HCT116 (cell line): ENCODE measurements at regions not wholly inside any gene's neighbourhood (a gene's known extent, or its start where the extent isn't known, plus 50 kb on each side); places are given as distances from the start of the nearest gene placed in this dataset.

Experiments used
- ATAC-seq: fragments of 200-7000 bp; cut with Tn5 transposase; 2 replicates; pipeline ENCODE4 v1.9.1; 2020; ENCODE audit warnings: mild to moderate bottlenecking, moderate library complexity
- BruUV-seq: library from RNA; stranded (reverse); fragments of 400-500 nt; replicated peaks from 2 replicates; lab custom pipeline; 2021; lab: Mats Ljungman, UMichigan
- CTCF ChIA-PET: fragments of 300-600 bp; sonication (Branson Sonifier 250); formaldehyde crosslinking; loops from one replicate; lab custom pipeline; 2021; ENCODE audit warnings: antibody characterized with exemption; lab: Charles Lee
- POLR2A ChIA-PET: fragments of 300-600, 350-600 bp; sonication (Branson Sonifier 250); formaldehyde crosslinking; loops from one replicate; lab custom pipeline; 2021; ENCODE audit warnings: antibody characterized with exemption; lab: Charles Lee
- RAD21 ChIA-PET, 2 experiments: fragments of 300-600 bp; sonication (Branson Sonifier 250); formaldehyde crosslinking; loops; one replicate each; lab custom pipeline; 2023; ENCODE audit warnings: low total read pairs in 2 of 2; ENCODE audit not compliant: uncharacterized antibody in 2 of 2, unreplicated experiment in 2 of 2, low non-redundant PET in 1 of 2; lab: Charles Lee
- DNase-seq: peaks from one replicate; pipeline ENCODE4 v3.0.0-alpha.2; 2010; ENCODE audit warnings: low read depth, low spot score
- H2AFZ ChIP-seq: fragments of 200-600 bp; shearing (Covaris generic), sonication (generic); 2 replicates; pipeline ENCODE4 v1.6.1; 2017; ENCODE audit warnings: low read depth, mixed run types, mixed read lengths, antibody characterized with exemption, low read length; ENCODE audit not compliant: poor library complexity, severe bottlenecking
- H3K27ac ChIP-seq: 2 replicates; pipeline ENCODE4 v1.5.1; 2012; ENCODE audit warnings: low read depth, low read length
- H3K27me3 ChIP-seq: fragments of 200-600 bp; sonication (generic); 2 replicates; pipeline ENCODE4 v1.6.1; 2016; ENCODE audit warnings: mixed run types, low read length, mixed read lengths; ENCODE audit not compliant: insufficient read depth
- H3K36me3 ChIP-seq, 2 experiments: fragments of 200-500 bp in 1 of 2; fragments of 200-600 bp in 1 of 2; sonication (Bioruptor generic) in 1 of 2; sonication (generic) in 1 of 2; 2 replicates each; pipeline versions ENCODE4 v1.5.1 to v1.6.1; 2014 to 2016; ENCODE audit warnings: low read length in 2 of 2, inconsistent platforms in 1 of 2, mixed read lengths in 1 of 2, mixed run types in 1 of 2; ENCODE audit not compliant: insufficient read depth in 2 of 2, control insufficient read depth in 1 of 2
- H3K4me1 ChIP-seq, 2 experiments: fragments of 200-600 bp in 1 of 2; sonication (generic) in 1 of 2; 2 replicates each; pipeline versions ENCODE4 v1.5.1 to v1.6.1; 2012 to 2017; ENCODE audit warnings: low read length in 2 of 2, inconsistent platforms in 1 of 2, mild to moderate bottlenecking in 1 of 2, mixed read lengths in 1 of 2, mixed run types in 1 of 2, moderate library complexity in 1 of 2; ENCODE audit not compliant: insufficient read depth in 2 of 2, control insufficient read depth in 1 of 2
- H3K4me2 ChIP-seq: fragments of 200-600 bp; sonication (generic); 2 replicates; pipeline ENCODE4 v1.6.1; 2017; ENCODE audit warnings: mixed run types, low read length, mixed read lengths
- H3K4me3 ChIP-seq, 2 experiments: fragments of 200-600 bp in 1 of 2; sonication (generic) in 1 of 2; replicated peaks in 1 of 2; 2 replicates each; pipeline ENCODE4 v1.5.1; 2011 to 2016; ENCODE audit warnings: low read length in 2 of 2, control low read depth in 1 of 2, low read depth in 1 of 2, mild to moderate bottlenecking in 1 of 2, mixed read lengths in 1 of 2, mixed run types in 1 of 2
- H3K79me2 ChIP-seq: fragments of 200-600 bp; sonication (generic); 2 replicates; pipeline ENCODE4 v1.6.1; 2017; ENCODE audit warnings: mild to moderate bottlenecking, mixed run types, low read length, moderate library complexity, mixed read lengths; ENCODE audit not compliant: insufficient read depth
- H3K9ac ChIP-seq: fragments of 200-600 bp; sonication (generic); 2 replicates; pipeline ENCODE4 v1.6.1; 2016; ENCODE audit warnings: low read length, mixed read lengths
- H3K9me2 ChIP-seq: fragments of 200-600 bp; sonication (generic), shearing (Covaris generic); 2 replicates; pipeline ENCODE4 v1.6.1; 2017; ENCODE audit warnings: mixed run types, mild to moderate bottlenecking, moderate library complexity; ENCODE audit not compliant: insufficient read depth
- H3K9me3 ChIP-seq, 2 experiments: fragments of 200-500 bp in 1 of 2; fragments of 200-600 bp in 1 of 2; sonication (Bioruptor generic) in 1 of 2; sonication (generic) in 1 of 2; 2 replicates each; pipeline ENCODE4 v1.6.1; 2014 to 2017; ENCODE audit warnings: low read length in 2 of 2, mixed read lengths in 2 of 2, inconsistent platforms in 1 of 2, low read depth in 1 of 2, mild to moderate bottlenecking in 1 of 2, mixed run types in 1 of 2, moderate library complexity in 1 of 2; ENCODE audit not compliant: control insufficient read depth in 1 of 2, insufficient read depth in 1 of 2
- H4K20me1 ChIP-seq: fragments of 200-600 bp; sonication (generic), shearing (Covaris generic); 2 replicates; pipeline ENCODE4 v1.6.1; 2017; ENCODE audit warnings: mixed run types, mild to moderate bottlenecking, moderate library complexity; ENCODE audit not compliant: insufficient read depth
- CEBPB ChIP-seq: IDR thresholded peaks from 2 replicates; pipeline ENCODE4 v1.6.1; 2012; ENCODE audit warnings: low read depth
- EGR1 ChIP-seq: IDR thresholded peaks from 2 replicates; pipeline ENCODE4 v1.6.1; 2012; ENCODE audit warnings: low read depth
- JUND ChIP-seq: IDR thresholded peaks from 2 replicates; pipeline ENCODE4 v1.6.1; 2012
- MAX ChIP-seq: IDR thresholded peaks from 2 replicates; pipeline ENCODE4 v1.6.1; 2012
- REST ChIP-seq: IDR thresholded peaks from 2 replicates; pipeline ENCODE4 v1.6.1; 2012; ENCODE audit warnings: low read depth
- SIN3A ChIP-seq: IDR thresholded peaks from 2 replicates; pipeline ENCODE4 v1.6.1; 2012; ENCODE audit warnings: low read depth
- SP1 ChIP-seq: IDR thresholded peaks from 2 replicates; pipeline ENCODE4 v1.6.1; 2012; ENCODE audit warnings: low read depth
- SRF ChIP-seq: IDR thresholded peaks from 2 replicates; pipeline ENCODE4 v1.6.1; 2012; ENCODE audit warnings: low read depth
- TCF7L2 ChIP-seq: IDR thresholded peaks from 2 replicates; pipeline ENCODE4 v1.7.0; 2011; ENCODE audit warnings: borderline replicate concordance, inconsistent platforms; ENCODE audit not compliant: insufficient read depth, insufficient read length; ENCODE audit errors: extremely low read depth
- YY1 ChIP-seq: IDR thresholded peaks from 2 replicates; pipeline ENCODE4 v1.6.1; 2011; ENCODE audit warnings: low read length, low read depth, moderate library complexity, mild to moderate bottlenecking; ENCODE audit not compliant: insufficient replicate concordance; ENCODE audit errors: extremely low read depth
- ZFX ChIP-seq: fragments of 450-650 bp; IDR thresholded peaks from 2 replicates; pipeline ENCODE4 v1.6.1; 2017
- intact Hi-C: fragments of 100-400 bp; cut with micrococcal nuclease; formaldehyde crosslinking; loops from 2 replicates; pipeline ENCODE4 v1.10.0; 2022

GRCh38 chr1:14294860-14295536 is 303.5 kb upstream of the KAZN start:
- no peak overlapping the region for H3K9ac ChIP-seq
- POLR2A ChIA-PET, result no interaction called here
- H3K36me3 ChIP-seq, result no peaks in the 10 kb centered on the region
- BruUV-seq, result no TSS peak
- no peak overlapping the region for H2AFZ ChIP-seq
- CTCF ChIA-PET, result no interaction called here
- RAD21 ChIA-PET, result no interaction called here
- no peaks in the 10 kb centered on the region for H4K20me1 ChIP-seq
- H3K4me3 ChIP-seq, result no peak overlapping the region
- TF ChIP-seq EGR1, result no peak
- no peak for TF ChIP-seq SRF
- TF ChIP-seq CEBPB, result no peak
- TF ChIP-seq YY1, result no peak
- TF ChIP-seq MAX, result no peak
- no peak for TF ChIP-seq SP1
- TF ChIP-seq TCF7L2, result no peak
- no peak for TF ChIP-seq ZFX
- TF ChIP-seq REST, result no peak
- no peak for TF ChIP-seq SIN3A
- no peak for TF ChIP-seq JUND
- DNase-seq (no peak), ATAC-seq (no peak)
- no peaks in the 10 kb centered on the region for H3K9me3 ChIP-seq
- H3K4me2 ChIP-seq, result no peak overlapping the region
- H3K9me2 ChIP-seq, result no peaks in the 10 kb centered on the region
- H3K79me2 ChIP-seq, result no peaks in the 10 kb centered on the region
- H3K27ac ChIP-seq, result no peak overlapping the region
- peaks cover 13% of the 10 kb centered on the region; the same call in 1 of the 2 replicates for H3K27me3 ChIP-seq
- intact Hi-C loops, result no loop called here
- H3K4me1 ChIP-seq, result peaks cover 0 to 4% of the 10 kb centered on the region in 2 experiments; a peak in 1 of 4 replicates
